ENCODE measurements at regions not wholly inside any gene's neighbourhood (a gene's known extent, or its start where the extent isn't known, plus 50 kb on each side); places are given as distances from the start of the nearest gene placed in this dataset.
"Not testable (repeated sequence)": the region's sequence is repeated elsewhere in the genome, so short reads cannot be mapped to it uniquely, and the experiment has no call there.

DNA sequence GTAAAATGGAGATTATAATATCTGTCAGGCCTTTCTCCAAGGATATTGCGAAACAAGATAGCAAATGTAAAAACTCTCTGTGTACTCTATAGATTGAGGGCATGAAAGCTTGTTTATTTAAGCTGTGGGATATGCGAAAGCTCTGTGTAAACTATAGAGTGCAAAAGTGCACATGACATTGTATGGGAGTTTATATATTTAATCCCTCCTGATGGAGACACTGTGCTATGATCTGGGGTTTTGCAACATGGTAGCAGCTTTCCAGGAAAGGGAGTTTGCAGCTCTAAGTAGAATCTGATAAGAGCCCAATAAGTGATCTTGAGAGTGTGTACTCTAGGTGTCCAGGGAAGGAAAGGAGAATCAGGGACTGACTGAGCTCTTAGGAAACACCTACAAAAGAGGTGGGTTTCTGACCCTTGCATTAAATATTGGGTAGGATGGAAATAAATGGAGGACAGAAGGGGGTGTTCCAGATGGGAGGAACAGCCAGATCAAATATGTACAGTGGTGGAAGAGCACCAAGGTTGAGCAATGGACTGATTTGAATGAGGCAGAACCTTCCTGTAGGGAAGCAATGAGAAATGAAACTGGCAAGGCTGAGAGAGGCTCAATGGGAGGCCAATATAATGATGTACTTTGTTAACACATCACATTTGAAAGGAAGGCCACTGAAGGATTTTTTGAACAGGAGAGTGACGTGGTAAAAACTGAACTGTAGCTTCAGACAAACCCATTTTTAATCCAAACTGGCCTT is 450.1 kb downstream of the GJA1 start:
- no peak for DNase-seq

DNA sequence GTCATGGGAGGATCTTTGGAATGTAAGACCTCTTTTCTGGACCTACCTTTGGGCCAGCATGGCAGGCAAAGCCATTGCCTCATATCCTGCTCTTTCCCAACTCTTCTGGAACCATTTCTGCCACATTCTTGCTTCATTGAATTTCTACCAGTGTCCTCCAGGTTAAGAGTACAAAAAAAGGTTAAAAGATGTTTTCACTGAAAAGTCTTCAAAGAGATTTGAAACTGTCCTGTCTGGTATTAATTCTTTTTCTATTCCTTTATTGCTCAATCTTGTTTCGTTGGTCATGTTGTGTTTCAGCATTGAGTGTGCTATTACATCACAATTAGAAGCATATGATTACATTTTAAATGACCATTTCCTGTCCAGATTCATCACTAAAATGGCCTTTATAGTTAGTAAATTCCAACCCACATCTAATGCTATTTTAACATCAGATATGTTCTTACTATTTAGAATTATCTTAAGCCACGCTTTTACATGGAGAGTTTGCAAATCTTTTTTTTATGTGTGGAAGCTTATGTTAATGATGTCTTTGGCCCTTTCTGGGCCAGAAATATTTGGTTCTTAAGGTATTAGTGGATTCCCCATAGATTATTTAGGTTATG is 450.9 kb downstream of the GJA1 start:
- no peak for DNase-seq

DNA sequence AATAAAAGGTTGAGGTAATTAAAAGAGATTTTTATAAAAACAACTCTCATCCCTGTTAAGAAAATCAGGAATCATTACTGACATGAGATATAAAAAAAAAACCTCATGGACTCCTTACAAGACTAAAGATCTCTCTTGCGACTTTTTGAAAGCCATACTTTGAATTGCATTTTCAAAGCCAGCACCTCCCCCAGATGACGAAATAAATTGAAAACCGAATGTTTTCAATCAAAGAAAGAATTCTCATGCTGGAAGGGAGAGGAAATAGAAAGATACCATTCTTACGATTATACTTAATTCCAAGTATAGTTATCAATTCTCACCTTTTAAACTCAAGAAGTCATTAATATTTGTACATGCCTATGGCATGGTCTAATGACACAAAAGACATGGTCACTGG is 452.3 kb downstream of the GJA1 start:
- no peak for DNase-seq

DNA sequence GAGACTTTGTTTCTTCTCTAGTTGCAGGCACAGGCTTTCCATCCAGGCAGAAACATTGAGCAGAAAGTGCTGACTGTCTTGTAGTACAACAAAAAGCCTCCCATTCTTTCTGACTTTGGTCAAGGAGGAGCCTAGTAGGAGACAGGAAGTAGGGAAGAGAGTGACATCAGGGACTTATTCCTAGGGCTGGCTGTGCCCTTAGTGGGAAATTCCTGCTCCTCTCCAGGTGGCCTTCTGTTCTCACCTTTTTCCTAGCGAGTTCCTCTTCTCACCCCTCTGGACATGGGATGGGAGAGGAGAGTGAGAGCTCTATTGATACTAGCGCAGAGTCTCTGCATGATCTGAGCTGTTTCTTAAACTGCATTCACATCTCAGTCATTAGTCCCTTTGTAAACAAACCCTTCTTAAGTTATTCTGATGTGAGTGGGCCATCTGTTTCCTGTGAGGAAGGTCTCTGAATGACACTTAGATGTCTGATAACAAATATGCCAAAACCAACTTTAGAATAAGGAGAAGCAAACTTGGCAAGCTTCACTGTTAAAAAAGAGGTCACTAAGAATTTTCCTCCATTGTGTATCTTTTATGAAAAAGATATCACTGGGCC is 455.0 kb downstream of the GJA1 start:
- DNase-seq = no peak

DNA sequence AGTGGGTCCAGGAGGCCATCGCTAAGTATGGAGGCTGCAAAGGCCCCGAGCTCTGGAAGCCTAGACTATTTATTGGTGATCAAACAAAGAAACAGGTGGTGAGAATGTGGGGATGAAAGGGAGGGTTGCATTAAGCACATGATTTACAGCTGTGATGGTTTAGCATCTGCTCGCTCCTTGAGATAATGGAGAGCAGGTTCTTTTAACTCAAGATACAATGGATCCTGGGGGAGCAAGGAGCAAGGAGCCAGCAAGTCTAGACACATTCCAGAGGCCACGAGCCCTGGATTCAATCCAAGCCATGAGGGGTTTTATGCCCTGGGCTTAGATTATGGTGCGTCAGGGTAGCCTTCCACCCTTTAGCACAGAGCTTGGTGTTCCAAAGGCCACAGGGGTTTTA is 460.3 kb downstream of the GJA1 start:
- not testable (repeated sequence) for DNase-seq

DNA sequence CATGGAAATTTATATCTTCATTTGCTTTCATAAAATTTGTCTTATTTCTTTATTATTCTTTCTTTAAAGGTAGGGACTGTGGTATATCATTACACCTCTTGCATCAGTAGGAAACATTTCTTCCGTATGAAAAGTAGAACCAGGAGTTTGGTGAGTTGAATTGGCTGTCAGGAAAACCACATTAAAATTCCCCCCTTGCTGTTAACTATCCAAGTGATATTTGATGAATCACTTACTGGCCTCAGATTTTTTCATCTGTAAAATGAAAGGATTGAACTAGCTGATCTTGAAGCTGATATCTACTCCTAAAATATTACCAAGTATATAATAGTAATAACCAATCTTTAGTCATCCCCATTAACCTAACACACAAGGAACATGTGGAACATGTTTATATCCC is 460.9 kb downstream of the GJA1 start:
- no peak for DNase-seq

DNA sequence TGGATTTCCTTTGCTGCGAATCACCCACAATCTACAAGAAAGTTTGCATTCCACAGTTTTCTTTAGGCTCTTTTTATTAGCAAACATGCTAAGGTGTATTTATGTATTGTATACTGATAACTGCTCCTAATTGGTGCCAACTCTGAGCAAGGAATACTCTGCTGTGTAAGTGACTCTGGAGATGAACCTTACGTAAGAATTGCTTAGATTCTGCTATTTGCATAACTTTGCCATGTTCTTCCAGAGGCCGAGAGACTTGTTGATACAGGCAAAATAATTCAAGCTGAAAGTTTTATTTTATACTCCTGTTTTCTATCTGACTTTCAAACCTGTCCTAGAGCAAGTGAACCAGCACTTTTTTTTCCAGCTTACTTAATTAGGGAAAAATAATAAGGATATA is 461.3 kb downstream of the GJA1 start:
- no peak for DNase-seq

DNA sequence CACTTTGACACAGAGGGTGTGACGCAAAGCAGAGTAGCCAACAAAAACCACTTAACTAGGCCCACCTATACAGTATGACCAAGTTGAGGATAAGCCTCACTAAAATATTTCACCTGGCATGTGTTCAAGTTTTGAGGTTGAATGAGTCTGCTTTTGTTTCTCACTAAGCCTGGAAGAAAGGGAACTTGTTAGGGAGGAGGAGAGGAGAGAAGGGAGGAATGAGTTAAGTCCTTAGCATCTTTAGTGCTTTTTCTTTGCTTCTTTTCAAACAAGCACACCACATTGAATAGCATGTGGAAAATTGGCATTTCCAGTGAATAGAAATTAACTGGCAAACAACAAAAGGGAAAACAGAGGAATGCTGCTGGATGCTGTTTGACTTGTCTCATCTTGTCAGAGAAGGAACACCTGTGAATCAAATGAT is 461.9 kb downstream of the GJA1 start:
- DNase-seq = no peak

DNA sequence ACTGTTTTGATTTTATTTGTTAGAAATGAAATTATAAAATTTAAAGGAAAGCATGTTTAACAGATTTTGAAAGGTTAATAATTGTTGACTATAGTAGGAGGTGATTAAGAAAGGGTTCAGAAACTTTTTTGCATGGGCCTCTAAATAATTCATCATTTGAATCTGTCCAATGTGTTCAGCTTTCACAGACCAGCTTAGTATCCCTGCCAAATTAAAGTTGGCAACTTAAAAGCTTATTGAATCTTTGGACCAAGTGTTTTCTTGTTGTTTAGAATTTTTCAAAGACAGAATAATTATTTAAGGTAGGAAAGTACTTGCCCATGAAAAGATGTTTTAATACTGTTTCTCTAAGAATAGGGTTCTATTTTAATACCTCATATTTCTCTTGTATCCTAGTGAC is 466.0 kb downstream of the GJA1 start:
- no peak for DNase-seq

DNA sequence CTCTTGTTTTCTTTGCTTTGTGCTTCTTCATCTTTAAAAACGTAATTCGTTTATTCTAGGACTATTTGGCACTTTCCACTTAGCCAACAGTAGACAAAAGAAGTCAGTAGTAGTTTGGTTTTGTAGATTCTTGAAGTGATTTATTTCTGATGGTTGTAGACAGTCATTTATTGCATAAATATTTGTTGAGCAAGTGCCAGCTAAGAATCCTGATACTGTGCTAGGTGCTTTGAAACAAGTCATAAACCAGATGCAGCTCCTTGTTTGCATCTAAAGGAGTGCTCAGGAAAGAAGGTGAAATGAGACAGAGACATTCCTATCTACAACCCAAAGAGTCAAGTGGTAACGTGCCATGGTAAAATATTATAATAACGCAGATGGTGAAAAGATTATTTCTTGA is 469.1 kb downstream of the GJA1 start:
- no peak for DNase-seq

DNA sequence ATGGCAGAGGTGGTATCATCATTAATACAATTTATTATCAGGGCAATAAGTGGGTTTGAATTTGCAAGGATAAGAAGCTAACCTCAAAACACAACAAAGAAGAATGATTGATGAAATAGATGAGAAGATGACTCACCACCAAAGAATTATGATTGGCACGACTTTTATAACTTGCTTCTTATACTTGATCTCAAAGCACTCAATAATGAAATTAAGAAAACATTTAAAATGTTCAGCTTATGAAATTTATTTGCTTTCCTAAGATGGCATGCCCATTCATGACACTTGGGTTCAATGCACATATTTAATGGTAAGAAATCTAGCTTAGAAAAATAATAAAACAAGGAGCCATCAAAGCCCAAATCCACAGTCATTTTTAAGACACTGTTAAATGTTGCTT is 477.5 kb downstream of the GJA1 start:
- DNase-seq = no peak

DNA sequence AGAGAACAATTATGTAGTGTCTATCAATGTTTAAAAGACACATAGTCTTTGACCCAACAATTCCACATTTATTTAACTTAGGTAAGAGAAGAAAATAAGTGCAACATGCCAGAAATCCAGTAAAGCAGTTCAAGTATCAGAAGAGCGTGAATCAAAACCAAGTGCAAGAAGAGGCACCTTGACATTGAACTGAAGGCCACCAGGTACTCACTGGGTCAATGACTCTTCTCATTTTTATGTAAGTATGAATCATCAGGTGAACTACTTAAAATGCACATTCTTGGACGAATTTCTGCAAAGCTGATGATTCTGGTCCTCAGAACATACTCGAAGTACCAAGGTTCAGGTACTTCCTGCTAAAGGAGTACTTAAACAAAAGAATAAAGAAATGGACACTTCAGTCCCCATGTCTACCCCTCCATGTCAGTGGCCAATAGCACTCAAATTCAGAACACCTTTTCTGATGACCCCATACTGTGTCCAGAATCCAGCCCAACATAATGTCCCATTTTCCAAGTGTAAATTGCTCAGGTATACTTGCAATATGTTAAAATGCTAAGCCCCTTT is 481.9 kb downstream of the GJA1 start:
- DNase-seq = no peak

DNA sequence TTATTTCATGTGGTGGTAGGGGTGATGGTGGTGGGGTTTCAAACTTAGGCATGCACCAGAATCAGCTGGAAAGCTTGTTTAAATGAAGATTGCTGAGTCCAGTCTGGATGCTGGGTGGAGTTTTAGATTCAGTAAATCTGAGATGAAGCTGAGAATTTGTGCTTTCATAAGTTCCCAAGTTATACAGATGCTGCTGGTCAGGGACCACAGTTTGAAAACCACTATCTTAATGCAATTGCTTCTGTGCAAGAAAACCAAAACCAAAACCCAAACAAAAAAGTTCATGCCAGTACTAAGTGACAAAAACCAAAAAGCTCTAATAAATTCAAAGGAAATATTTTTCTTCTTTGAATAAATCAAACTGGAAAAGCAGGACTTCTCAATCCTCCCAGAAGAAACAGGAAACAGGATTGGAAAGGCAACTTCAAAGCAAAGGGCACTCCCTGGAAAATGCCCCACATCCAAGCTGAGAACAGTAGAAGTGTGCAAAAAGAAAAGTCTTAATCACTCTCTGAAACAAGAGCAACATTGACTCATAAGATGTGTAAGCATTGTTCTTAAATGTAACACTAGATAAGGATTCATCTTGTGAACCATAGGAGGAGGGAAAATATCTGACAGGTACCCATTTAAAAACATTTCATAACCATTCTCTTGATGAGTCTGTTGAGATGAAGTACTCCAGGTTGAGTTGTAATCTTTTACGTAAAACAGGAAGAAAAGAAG is 481.5 kb upstream of the HSF2 start:
- DNase-seq = no peak

DNA sequence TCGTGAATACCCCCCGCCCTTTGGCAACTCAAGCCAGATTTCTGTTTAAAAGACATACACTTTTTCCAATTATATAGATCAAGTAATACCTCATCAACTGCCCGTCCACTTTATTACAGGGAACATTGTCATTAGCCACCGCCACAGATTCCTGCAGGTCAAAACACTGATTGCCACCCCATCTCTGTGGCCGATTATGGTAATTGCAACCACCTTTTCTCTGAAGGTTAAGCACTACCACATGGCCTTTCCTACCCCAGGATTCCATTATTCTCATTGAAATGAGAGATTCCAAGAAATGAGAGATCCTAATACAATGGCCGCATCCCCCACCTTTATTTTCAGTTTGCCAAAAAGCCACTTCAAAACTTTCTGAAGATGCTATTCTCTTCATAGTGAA is 478.8 kb upstream of the HSF2 start:
- no peak for DNase-seq

DNA sequence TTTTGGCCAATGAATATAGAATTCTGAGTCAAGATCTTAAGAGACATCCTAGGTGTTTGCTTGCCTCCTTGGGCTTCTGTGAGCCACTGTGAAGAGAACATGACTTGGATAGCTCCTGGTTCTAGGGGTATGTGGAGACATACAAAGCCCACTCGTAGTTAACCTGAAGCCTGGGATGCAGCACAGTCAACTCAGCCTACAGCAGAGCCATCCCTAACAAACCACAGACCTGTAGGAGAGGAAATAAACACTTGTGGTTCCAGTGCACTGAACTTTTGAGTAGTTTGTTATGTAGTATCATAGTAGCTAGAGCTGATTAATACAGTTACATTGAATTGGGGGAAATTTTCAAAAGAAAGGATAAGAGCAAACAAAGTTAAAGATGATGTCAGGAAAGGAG is 474.4 kb upstream of the HSF2 start:
- DNase-seq = no peak

DNA sequence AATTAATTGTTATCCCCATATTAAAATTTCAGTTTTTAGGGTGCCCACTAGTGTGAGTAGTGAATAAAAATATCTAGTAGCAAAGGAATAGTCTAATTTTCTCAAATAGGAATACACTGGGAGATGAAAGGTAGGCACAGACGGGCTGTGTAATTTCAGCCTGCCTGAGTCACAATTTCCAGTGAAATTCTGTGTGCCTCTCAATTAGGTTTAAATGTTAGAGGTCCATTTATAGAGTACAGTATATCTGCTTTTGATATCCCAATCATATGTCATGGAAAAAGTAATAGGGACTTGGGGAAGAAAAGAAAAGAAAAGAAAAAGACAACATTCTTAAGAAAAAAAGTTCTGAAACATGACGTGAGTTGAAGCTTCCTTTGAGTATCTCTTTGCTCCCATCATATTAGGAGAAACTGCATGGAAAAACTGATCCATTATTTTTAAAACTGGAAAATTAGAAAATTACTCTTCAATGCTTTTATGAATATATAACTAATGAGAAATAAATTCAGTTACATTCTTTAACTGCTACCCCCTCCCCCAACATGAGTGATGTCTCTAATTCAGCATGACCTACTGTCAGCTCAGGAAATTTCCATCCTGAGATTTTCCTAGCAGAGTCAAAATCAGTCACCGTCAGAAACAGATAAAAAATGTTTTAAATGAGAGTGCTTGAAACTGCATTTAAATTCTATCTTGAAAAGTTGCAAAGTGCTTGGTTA is 473.8 kb upstream of the HSF2 start:
- no peak for DNase-seq

DNA sequence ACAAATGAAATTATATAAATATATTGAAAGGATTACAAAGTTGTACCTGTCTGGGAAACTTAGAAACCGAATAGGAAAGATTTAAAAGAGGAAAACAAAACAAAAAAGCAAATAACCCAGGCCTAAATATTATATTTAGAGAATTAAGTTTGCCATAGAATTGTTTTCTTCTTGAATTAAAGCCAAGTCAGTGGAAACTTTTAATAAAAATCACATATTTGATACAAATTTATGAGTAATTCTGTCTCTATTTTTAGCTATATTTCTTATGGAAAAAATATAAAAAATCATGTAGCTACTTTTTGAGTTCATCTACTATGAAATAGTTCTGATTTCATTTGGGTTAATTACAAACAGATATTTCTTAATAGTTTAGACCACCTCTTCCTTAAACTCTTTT is 470.2 kb upstream of the HSF2 start:
- no peak for DNase-seq

DNA sequence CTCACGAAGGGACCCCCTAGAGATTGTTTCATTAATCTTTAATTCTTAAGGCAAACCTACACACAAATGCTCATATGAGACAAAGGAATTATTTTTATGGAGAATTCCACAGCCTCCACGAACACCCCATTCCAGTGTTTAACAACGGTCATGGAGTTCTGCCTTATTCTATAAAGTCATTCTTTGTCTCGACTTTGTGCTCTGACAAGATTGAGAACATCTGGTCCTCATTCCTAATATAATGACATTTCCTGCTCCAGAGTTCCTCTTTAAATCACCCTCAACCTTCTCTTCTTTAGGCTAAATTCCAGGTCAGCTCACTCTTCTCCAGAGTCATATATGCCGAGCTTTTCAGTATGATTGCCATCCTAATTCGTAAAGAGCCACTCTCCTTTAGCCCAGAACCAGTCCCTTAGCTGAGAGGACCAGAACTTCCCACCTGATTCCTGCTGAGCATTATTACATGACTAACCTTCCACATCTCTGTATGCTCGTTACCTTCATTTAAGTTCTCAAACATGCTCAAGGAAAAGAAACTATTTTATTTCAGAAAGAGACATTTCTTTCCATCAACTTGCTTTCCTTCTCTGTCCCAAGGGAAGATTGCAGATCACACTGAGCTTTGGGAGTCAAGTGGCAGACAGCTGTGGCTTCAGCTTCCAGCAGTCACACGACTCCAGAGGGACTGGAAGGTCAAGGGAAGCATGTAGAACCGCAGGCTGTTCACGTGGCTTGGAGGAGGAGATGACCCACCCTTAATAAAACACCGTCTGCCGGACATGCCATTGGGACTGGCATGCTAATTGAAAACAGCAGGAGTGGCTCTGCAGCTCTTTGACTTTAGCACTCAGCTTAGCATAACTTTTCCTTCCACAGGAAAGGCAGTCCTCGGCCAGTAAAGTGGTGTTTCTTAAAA is 467.1 kb upstream of the HSF2 start:
- DNase-seq = peak; percentile 48

DNA sequence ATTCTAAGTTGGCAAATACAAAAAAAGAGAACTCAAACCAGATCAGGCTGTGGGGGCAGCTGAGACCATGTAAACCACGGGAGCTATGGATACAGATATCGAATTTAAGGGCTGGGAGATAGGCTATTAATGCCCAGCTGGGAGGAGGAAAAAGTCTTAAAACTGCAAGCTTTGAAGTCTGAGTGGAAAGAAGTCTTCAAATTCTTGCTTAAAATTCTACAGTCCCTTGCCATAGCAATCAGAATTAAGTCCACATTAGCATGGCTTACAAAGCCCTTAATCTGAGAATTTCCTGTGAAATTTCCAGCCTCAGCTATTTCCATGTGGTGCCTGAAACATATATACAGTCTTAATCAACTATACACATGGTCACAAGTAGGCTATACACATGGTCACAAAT is 465.0 kb upstream of the HSF2 start:
- DNase-seq = no peak

DNA sequence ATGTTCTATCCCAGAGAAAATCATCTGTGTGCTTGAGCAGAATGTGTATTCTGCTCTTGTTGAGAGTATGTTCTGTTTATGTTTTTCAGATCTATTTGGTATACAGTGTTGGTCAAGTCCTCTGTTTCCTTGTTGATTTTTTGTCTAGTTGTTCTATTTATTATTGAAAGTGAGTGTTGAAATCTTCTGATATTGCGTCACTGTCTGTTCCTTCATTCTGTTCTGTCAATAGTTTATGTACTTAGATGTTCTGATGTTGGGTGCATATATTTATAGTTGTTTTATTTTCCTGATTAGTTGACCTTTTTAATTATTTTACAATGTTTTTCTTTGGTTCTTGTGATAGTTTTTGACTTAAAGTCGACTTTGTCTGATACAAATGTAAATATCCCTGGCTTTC is 458.7 kb upstream of the HSF2 start:
- DNase-seq = no peak

DNA sequence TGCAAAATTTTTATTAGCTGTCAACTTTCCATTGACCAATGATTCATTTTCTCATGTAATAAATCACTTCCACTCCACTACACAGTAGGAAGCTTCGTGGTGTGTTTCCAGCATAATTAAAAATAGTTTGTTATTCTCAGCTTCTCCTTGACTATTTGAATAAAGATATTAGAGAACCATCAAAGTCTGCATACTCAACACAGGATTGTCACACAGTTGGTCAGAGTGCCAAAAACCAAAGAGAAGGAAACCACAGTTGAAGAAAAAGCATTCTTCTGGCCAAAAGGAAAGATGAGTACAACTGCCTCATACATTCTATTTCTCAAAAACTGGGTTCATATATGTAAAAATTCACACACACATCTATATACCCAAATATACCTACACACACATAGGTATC is 455.1 kb upstream of the HSF2 start:
- DNase-seq = no peak

DNA sequence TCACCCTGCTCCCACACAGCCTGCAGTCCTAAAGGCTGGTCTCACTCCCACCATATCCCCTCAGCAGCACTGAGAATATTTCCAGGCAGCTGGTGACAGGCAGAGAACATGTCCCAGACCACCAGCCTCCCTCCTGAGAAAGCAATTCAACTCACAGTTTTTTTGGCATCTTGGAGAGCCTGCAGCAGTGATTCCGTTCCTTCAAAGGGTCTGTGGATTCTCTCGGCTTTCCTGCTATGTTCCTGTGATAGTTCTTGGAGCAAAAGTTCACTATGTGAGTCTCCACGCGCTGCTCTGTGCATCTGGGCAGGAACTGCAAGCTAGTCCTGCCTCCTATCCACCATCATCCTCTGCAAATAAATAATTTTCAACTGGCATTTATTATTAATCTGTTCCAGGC is 448.3 kb upstream of the HSF2 start:
- no peak for DNase-seq
